HepG2 (cell line): ENCODE measurements at regions not wholly inside any gene's neighbourhood (a gene's known extent, or its start where the extent isn't known, plus 50 kb on each side); places are given as distances from the start of the nearest gene placed in this dataset.

Source experiments
- AGO1 ChIP-seq: fragments of 200-400 bp; formaldehyde crosslinking; IDR thresholded peaks from 2 replicates; pipeline ENCODE4 v1.6.1; 2017; ENCODE audit warnings: mild to moderate bottlenecking, low read depth, low read length, moderate library complexity; ENCODE audit not compliant: poor library complexity, severe bottlenecking
- ASH2L ChIP-seq: fragments of 300-600, 200-600 bp; sonication (generic); IDR thresholded peaks from 2 replicates; pipeline ENCODE4 v1.7.0; 2017; ENCODE audit warnings: low read depth, mild to moderate bottlenecking, moderate library complexity, mixed read lengths, low read length; ENCODE audit not compliant: insufficient read length
- EEA1 ChIP-seq: sonication (generic); formaldehyde crosslinking; IDR thresholded peaks from 2 replicates; pipeline ENCODE4 v1.5.1; 2020; ENCODE audit warnings: mild to moderate bottlenecking, missing genetic modification reagents, borderline replicate concordance
- RFXANK ChIP-seq: IDR thresholded peaks from 2 replicates; pipeline ENCODE4 v1.6.1; 2016
- SCMH1 ChIP-seq: sonication (generic); formaldehyde crosslinking; IDR thresholded peaks from 2 replicates; pipeline ENCODE4 v1.9.0; 2021; ENCODE audit warnings: missing genetic modification reagents, mild to moderate bottlenecking, borderline replicate concordance
- ZNF256 ChIP-seq: sonication (generic); formaldehyde crosslinking; conservative IDR thresholded peaks from 2 replicates; pipeline ENCODE4 v1.4.0; 2020; ENCODE audit warnings: missing genetic modification reagents
- ZNF563 ChIP-seq: sonication (generic); formaldehyde crosslinking; IDR thresholded peaks from 2 replicates; pipeline ENCODE4 v1.8.0; 2022; ENCODE audit warnings: mild to moderate bottlenecking, moderate library complexity, missing genetic modification reagents
- TF ChIP-seq, protein P1 (sequence below): sonication (generic); formaldehyde crosslinking; IDR thresholded peaks from 2 replicates; pipeline ENCODE4 v1.4.0; 2020; ENCODE audit warnings: missing genetic modification reagents; ENCODE audit errors: not compliant biosample characterization
- TF ChIP-seq, protein P2 (sequence below): sonication (generic); formaldehyde crosslinking; IDR thresholded peaks from 2 replicates; pipeline ENCODE4 v1.5.0; 2020; ENCODE audit warnings: missing genetic modification reagents, mild to moderate bottlenecking, borderline replicate concordance
- TF ChIP-seq, protein P3 (sequence below): sonication (generic); formaldehyde crosslinking; IDR thresholded peaks from 2 replicates; pipeline ENCODE4 v1.5.0; 2020; ENCODE audit warnings: mild to moderate bottlenecking, missing genetic modification reagents
- TF ChIP-seq, protein P4 (sequence below): sonication (generic); formaldehyde crosslinking; IDR thresholded peaks from 2 replicates; pipeline ENCODE4 v1.4.0; 2020; ENCODE audit warnings: mild to moderate bottlenecking, missing genetic modification reagents
- TF ChIP-seq, protein P5 (sequence below): sonication (generic); formaldehyde crosslinking; IDR thresholded peaks from 2 replicates; pipeline ENCODE4 v1.4.0; 2020; ENCODE audit warnings: missing genetic modification reagents

DNA sequence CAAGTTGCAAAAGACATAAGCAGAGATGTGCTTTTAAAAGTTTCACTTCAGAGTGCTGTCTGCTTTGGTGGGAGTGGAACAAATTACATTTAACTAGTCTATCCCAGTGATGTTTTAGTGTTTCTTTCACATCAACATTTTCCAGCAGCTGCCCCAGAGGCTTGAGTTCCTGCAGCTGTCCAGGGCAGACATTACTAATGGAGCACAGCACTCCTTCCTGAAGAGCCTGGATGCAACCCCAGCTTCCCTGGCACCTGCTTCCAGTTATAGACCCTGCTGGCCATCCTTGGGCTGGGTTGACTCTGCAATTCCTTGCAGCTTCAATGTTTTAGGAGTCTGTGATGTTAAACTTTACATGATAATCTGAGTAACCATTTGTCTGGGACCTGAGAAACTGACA is 61.4 kb upstream of the PIRT start (continued):
- TF ChIP-seq, protein P1, sequence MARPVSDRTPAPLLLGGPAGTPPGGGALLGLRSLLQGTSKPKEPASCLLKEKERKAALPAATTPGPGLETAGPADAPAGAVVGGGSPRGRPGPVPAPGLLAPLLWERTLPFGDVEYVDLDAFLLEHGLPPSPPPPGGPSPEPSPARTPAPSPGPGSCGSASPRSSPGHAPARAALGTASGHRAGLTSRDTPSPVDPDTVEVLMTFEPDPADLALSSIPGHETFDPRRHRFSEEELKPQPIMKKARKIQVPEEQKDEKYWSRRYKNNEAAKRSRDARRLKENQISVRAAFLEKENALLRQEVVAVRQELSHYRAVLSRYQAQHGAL (CRISPR knock-in tag): no peak
- no peak for TF ChIP-seq RFXANK (CRISPR knock-in tag)
- TF ChIP-seq AGO1: no peak
- TF ChIP-seq SCMH1 (CRISPR knock-in tag): no peak
- TF ChIP-seq, protein P2, sequence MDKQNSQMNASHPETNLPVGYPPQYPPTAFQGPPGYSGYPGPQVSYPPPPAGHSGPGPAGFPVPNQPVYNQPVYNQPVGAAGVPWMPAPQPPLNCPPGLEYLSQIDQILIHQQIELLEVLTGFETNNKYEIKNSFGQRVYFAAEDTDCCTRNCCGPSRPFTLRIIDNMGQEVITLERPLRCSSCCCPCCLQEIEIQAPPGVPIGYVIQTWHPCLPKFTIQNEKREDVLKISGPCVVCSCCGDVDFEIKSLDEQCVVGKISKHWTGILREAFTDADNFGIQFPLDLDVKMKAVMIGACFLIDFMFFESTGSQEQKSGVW: no peak
- TF ChIP-seq ZNF563 (CRISPR knock-in tag): no peak
- no peak for TF ChIP-seq ASH2L
- TF ChIP-seq EEA1 (CRISPR knock-in tag): no peak
- TF ChIP-seq, protein P3, sequence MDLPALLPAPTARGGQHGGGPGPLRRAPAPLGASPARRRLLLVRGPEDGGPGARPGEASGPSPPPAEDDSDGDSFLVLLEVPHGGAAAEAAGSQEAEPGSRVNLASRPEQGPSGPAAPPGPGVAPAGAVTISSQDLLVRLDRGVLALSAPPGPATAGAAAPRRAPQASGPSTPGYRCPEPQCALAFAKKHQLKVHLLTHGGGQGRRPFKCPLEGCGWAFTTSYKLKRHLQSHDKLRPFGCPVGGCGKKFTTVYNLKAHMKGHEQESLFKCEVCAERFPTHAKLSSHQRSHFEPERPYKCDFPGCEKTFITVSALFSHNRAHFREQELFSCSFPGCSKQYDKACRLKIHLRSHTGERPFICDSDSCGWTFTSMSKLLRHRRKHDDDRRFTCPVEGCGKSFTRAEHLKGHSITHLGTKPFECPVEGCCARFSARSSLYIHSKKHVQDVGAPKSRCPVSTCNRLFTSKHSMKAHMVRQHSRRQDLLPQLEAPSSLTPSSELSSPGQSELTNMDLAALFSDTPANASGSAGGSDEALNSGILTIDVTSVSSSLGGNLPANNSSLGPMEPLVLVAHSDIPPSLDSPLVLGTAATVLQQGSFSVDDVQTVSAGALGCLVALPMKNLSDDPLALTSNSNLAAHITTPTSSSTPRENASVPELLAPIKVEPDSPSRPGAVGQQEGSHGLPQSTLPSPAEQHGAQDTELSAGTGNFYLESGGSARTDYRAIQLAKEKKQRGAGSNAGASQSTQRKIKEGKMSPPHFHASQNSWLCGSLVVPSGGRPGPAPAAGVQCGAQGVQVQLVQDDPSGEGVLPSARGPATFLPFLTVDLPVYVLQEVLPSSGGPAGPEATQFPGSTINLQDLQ: no peak
- TF ChIP-seq ZNF256 (CRISPR knock-in tag): no peak
- TF ChIP-seq, protein P4, sequence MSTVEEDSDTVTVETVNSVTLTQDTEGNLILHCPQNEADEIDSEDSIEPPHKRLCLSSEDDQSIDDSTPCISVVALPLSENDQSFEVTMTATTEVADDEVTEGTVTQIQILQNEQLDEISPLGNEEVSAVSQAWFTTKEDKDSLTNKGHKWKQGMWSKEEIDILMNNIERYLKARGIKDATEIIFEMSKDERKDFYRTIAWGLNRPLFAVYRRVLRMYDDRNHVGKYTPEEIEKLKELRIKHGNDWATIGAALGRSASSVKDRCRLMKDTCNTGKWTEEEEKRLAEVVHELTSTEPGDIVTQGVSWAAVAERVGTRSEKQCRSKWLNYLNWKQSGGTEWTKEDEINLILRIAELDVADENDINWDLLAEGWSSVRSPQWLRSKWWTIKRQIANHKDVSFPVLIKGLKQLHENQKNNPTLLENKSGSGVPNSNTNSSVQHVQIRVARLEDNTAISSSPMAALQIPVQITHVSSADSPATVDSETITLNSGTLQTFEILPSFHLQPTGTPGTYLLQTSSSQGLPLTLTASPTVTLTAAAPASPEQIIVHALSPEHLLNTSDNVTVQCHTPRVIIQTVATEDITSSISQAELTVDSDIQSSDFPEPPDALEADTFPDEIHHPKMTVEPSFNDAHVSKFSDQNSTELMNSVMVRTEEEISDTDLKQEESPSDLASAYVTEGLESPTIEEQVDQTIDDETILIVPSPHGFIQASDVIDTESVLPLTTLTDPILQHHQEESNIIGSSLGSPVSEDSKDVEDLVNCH (CRISPR knock-in tag): no peak
- TF ChIP-seq, protein P5, sequence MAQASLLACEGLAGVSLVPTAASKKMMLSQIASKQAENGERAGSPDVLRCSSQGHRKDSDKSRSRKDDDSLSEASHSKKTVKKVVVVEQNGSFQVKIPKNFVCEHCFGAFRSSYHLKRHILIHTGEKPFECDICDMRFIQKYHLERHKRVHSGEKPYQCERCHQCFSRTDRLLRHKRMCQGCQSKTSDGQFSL: no peak
